ENCODE measurements at regions not wholly inside any gene's neighbourhood (a gene's known extent, or its start where the extent isn't known, plus 50 kb on each side); places are given as distances from the start of the nearest gene placed in this dataset.

- DNase-seq, result no peak
Observed at GRCh38 chr17:71376933-71377332, 743.9 kb upstream of the SOX9 start.

- peak; percentile 26 for DNase-seq
Observed at GRCh38 chr17:71378036-71378435, 742.8 kb upstream of the SOX9 start.

- DNase-seq, result no peak
Observed at GRCh38 chr17:71378741-71379140, 742.1 kb upstream of the SOX9 start.

GRCh38 chr17:71379512-71379911 is 741.3 kb upstream of the SOX9 start:
- no peak for DNase-seq

GRCh38 chr17:71380535-71380934 is 740.3 kb upstream of the SOX9 start:
- DNase-seq, result no peak

GRCh38 chr17:71380936-71381335 is 739.9 kb upstream of the SOX9 start:
- no peak for DNase-seq

GRCh38 chr17:71383091-71383490 is 737.7 kb upstream of the SOX9 start:
- no peak for DNase-seq

- DNase-seq, result no peak
Observed at GRCh38 chr17:71387456-71387855, 733.4 kb upstream of the SOX9 start.

GRCh38 chr17:71392715-71393567 is 727.9 kb upstream of the SOX9 start:
- no peak for DNase-seq

GRCh38 chr17:71395901-71396300 is 724.9 kb upstream of the SOX9 start:
- no peak for DNase-seq

- no peak for DNase-seq
Observed at GRCh38 chr17:71396711-71397110, 724.1 kb upstream of the SOX9 start.

GRCh38 chr17:71398025-71398424 is 722.8 kb upstream of the SOX9 start:
- no peak for DNase-seq

- no peak for DNase-seq
Observed at GRCh38 chr17:71398800-71399219, 722.0 kb upstream of the SOX9 start.

- DNase-seq, result no peak
Observed at GRCh38 chr17:71399221-71399620, 721.6 kb upstream of the SOX9 start.

- DNase-seq, result no peak
Observed at GRCh38 chr17:71399649-71400048, 721.2 kb upstream of the SOX9 start.

GRCh38 chr17:71402007-71402406 is 718.8 kb upstream of the SOX9 start:
- no peak for DNase-seq

GRCh38 chr17:71402661-71403141 is 718.1 kb upstream of the SOX9 start:
- no peak for DNase-seq

GRCh38 chr17:71405101-71405500 is 715.7 kb upstream of the SOX9 start:
- no peak for DNase-seq

GRCh38 chr17:71407981-71408380 is 712.8 kb upstream of the SOX9 start:
- no peak for DNase-seq

- DNase-seq, result no peak
Observed at GRCh38 chr17:71409137-71409536, 711.7 kb upstream of the SOX9 start.

GRCh38 chr17:71409712-71410111 is 711.1 kb upstream of the SOX9 start:
- DNase-seq, result no peak

- DNase-seq, result no peak
Observed at GRCh38 chr17:71412803-71413202, 708.0 kb upstream of the SOX9 start.

- DNase-seq, result no peak
Observed at GRCh38 chr17:71413935-71414334, 706.9 kb upstream of the SOX9 start.

- no peak for DNase-seq
Observed at GRCh38 chr17:71417142-71417541, 703.7 kb upstream of the SOX9 start.

GRCh38 chr17:71422968-71423367 is 697.9 kb upstream of the SOX9 start:
- no peak for DNase-seq
